ENCODE measurements at regions not wholly inside any gene's neighbourhood (a gene's known extent, or its start where the extent isn't known, plus 50 kb on each side); places are given as distances from the start of the nearest gene placed in this dataset.

- TF ChIP-seq POLR2A (IDR thresholded peaks at IDR 0.05) (no peak), CTCF (IDR thresholded peaks at IDR 0.05) (no peak), POLR2AphosphoS5 (IDR thresholded peaks at IDR 0.05) (no peak), EP300 (IDR thresholded peaks at IDR 0.05) (no peak)
Measured at GRCh38 chr9:80407220-80407619, 835.5 kb downstream of the TLE4 start.
